IMR-90 (cell line): ENCODE measurements at regions not wholly inside any gene's neighbourhood (a gene's known extent, or its start where the extent isn't known, plus 50 kb on each side); places are given as distances from the start of the nearest gene placed in this dataset.

Experiments used
- ATAC-seq: fragments of 200-7000 bp; cut with Tn5 transposase; 2 replicates; pipeline ENCODE4 v1.9.1; 2020; ENCODE audit warnings: low read depth, mild to moderate bottlenecking, moderate library complexity
- BruUV-seq: library from RNA; stranded (reverse); fragments of 400-500 nt; replicated peaks from 2 replicates; lab custom pipeline; 2021; lab: Mats Ljungman, UMichigan
- CTCF ChIA-PET: fragments of 300-600 bp; formaldehyde crosslinking; extraction: SDS; loops from one replicate; lab custom pipeline; 2021; ENCODE audit warnings: antibody characterized with exemption; lab: Yijun Ruan, JAX
- POLR2A ChIA-PET: fragments of 300-600 bp; sonication (Branson Sonifier 250); formaldehyde crosslinking; loops from one replicate; lab custom pipeline; 2022; ENCODE audit warnings: antibody characterized with exemption; ENCODE audit not compliant: unreplicated experiment; lab: Charles Lee
- DNase-seq: peaks from one replicate; pipeline ENCODE4 v3.0.0; 2013
- H2AFZ ChIP-seq: replicated peaks from 2 replicates; pipeline ENCODE3; 2013; ENCODE audit warnings: low read length, mild to moderate bottlenecking; ENCODE audit not compliant: poor library complexity
- H2AK5ac ChIP-seq: 2 replicates; pipeline ENCODE4 v1.6.1; 2013; ENCODE audit warnings: low read depth, low read length, inconsistent platforms
- H2AK9ac ChIP-seq: replicated peaks from 2 replicates; pipeline ENCODE3; 2013; ENCODE audit warnings: mild to moderate bottlenecking, low read depth, low read length, moderate library complexity; ENCODE audit not compliant: poor library complexity
- H2BK120ac ChIP-seq: 2 replicates; pipeline ENCODE4 v1.6.1; 2013; ENCODE audit warnings: low read depth, low read length, inconsistent platforms
- H2BK15ac ChIP-seq: 3 replicates; pipeline ENCODE4 v1.6.1; 2013; ENCODE audit warnings: low read depth, low read length, inconsistent platforms
- H2BK20ac ChIP-seq: 2 replicates; pipeline ENCODE4 v1.6.1; 2013; ENCODE audit warnings: low read depth, mild to moderate bottlenecking, inconsistent platforms, low read length, moderate library complexity
- H2BK5ac ChIP-seq: 2 replicates; pipeline ENCODE4 v1.6.1; 2013; ENCODE audit warnings: mild to moderate bottlenecking, low read depth, low read length, inconsistent platforms; ENCODE audit not compliant: poor library complexity, severe bottlenecking
- H3K14ac ChIP-seq: replicated peaks from 2 replicates; pipeline ENCODE4 v1.6.1; 2013; ENCODE audit warnings: low read depth, low read length, inconsistent platforms
- H3K18ac ChIP-seq: 2 replicates; pipeline ENCODE4 v1.6.1; 2013; ENCODE audit warnings: low read depth, low read length, control low read depth
- H3K23ac ChIP-seq: 2 replicates; pipeline ENCODE4 v1.6.1; 2013; ENCODE audit warnings: low read depth, low read length, inconsistent platforms
- H3K27ac ChIP-seq: 2 replicates; pipeline ENCODE4 v1.5.1; 2013; ENCODE audit warnings: mild to moderate bottlenecking, control low read depth, low read length; ENCODE audit not compliant: insufficient read depth
- H3K27me3 ChIP-seq: 2 replicates; pipeline ENCODE4 v1.6.1; 2013; ENCODE audit warnings: low read length; ENCODE audit not compliant: control insufficient read depth, insufficient read depth
- H3K36me3 ChIP-seq: 2 replicates; pipeline ENCODE4 v1.6.1; 2013; ENCODE audit warnings: low read length, mixed read lengths; ENCODE audit not compliant: control insufficient read depth, insufficient read depth
- H3K4ac ChIP-seq: 2 replicates; pipeline ENCODE4 v1.6.1; 2013; ENCODE audit warnings: low read depth, low read length, inconsistent platforms
- H3K4me1 ChIP-seq: 2 replicates; pipeline ENCODE4 v1.6.1; 2013; ENCODE audit warnings: low read length, mixed read lengths; ENCODE audit not compliant: control insufficient read depth, insufficient read depth
- H3K4me2 ChIP-seq: 2 replicates; pipeline ENCODE4 v1.6.1; 2013; ENCODE audit warnings: low read depth, mild to moderate bottlenecking, control low read depth, low read length, moderate library complexity
- H3K4me3 ChIP-seq: 2 replicates; pipeline ENCODE4 v1.5.1; 2013; ENCODE audit warnings: low read depth, mild to moderate bottlenecking, control low read depth, low read length, moderate library complexity; ENCODE audit not compliant: insufficient read depth
- H3K56ac ChIP-seq: 2 replicates; pipeline ENCODE4 v1.6.1; 2013; ENCODE audit warnings: low read length, inconsistent platforms; ENCODE audit not compliant: insufficient read depth; ENCODE audit errors: extremely low read depth
- H3K79me1 ChIP-seq, 2 experiments: 2 replicates each; pipeline ENCODE4 v1.6.1; 2013; ENCODE audit warnings: low read length in 2 of 2, inconsistent platforms in 1 of 2, low read depth in 1 of 2
- H3K9ac ChIP-seq: 2 replicates; pipeline ENCODE4 v1.6.1; 2013; ENCODE audit warnings: low read depth, low read length, control low read depth
- H3K9me1 ChIP-seq: 2 replicates; pipeline ENCODE4 v1.6.1; 2013; ENCODE audit warnings: low read length, inconsistent platforms; ENCODE audit not compliant: insufficient read depth
- H3K9me3 ChIP-seq: 2 replicates; pipeline ENCODE4 v1.6.1; 2013; ENCODE audit warnings: low read length; ENCODE audit not compliant: control insufficient read depth, insufficient read depth
- H4K20me1 ChIP-seq: 2 replicates; pipeline ENCODE4 v1.6.1; 2013; ENCODE audit warnings: low read length, inconsistent platforms; ENCODE audit not compliant: insufficient read depth
- H4K5ac ChIP-seq: 2 replicates; pipeline ENCODE4 v1.6.1; 2013; ENCODE audit warnings: mild to moderate bottlenecking, low read depth, low read length, control low read depth
- H4K8ac ChIP-seq, 2 experiments: 2 replicates each; pipeline ENCODE4 v1.6.1; 2013; ENCODE audit warnings: low read depth in 2 of 2, low read length in 2 of 2, control low read depth in 1 of 2, inconsistent platforms in 1 of 2
- H4K91ac ChIP-seq: 2 replicates; pipeline ENCODE4 v1.6.1; 2013; ENCODE audit warnings: low read depth, low read length, inconsistent platforms; ENCODE audit not compliant: insufficient read depth
- CEBPB ChIP-seq: IDR thresholded peaks from 2 replicates; pipeline ENCODE4 v1.6.1; 2012; ENCODE audit warnings: low read depth, low read length, improper control_type of control experiment
- ELK1 ChIP-seq: fragments of 150-350 bp; IDR thresholded peaks from 2 replicates; pipeline ENCODE4 v1.6.1; 2016; ENCODE audit warnings: low read depth, mild to moderate bottlenecking, low read length, moderate library complexity, borderline replicate concordance
- MAFK ChIP-seq: IDR thresholded peaks from 2 replicates; pipeline ENCODE4 v1.6.1; 2012; ENCODE audit warnings: low read depth, low read length, improper control_type of control experiment
- MAZ ChIP-seq: IDR thresholded peaks from 2 replicates; pipeline ENCODE4 v1.6.1; 2012; ENCODE audit warnings: low read depth, mild to moderate bottlenecking, low read length, improper control_type of control experiment, moderate library complexity, borderline replicate concordance
- MXI1 ChIP-seq: IDR thresholded peaks from 2 replicates; pipeline ENCODE4 v1.6.1; 2012; ENCODE audit warnings: low read depth, mild to moderate bottlenecking, low read length, moderate library complexity, borderline replicate concordance
- NFE2L2 ChIP-seq: fragments of 150-350 bp; IDR thresholded peaks from 2 replicates; pipeline ENCODE4 v1.6.1; 2016; ENCODE audit warnings: low read depth, mild to moderate bottlenecking, low read length
- POLR2A ChIP-seq: IDR thresholded peaks from 2 replicates; pipeline ENCODE4 v1.6.1; 2012; ENCODE audit warnings: mild to moderate bottlenecking, low read depth, low read length
- RAD21 ChIP-seq: IDR thresholded peaks from 2 replicates; pipeline ENCODE4 v1.6.1; 2012; ENCODE audit warnings: low read length, improper control_type of control experiment
- RCOR1 ChIP-seq: IDR thresholded peaks from 2 replicates; pipeline ENCODE4 v1.6.1; 2012; ENCODE audit warnings: mild to moderate bottlenecking, low read length, improper control_type of control experiment; ENCODE audit not compliant: insufficient replicate concordance
- SMC3 ChIP-seq: fragments of 150-350 bp; IDR thresholded peaks from 2 replicates; pipeline ENCODE4 v1.6.1; 2016; ENCODE audit warnings: low read depth, mild to moderate bottlenecking, antibody characterized with exemption, low read length, moderate library complexity
- USF2 ChIP-seq: fragments of 150-350 bp; IDR thresholded peaks from 2 replicates; pipeline ENCODE4 v1.6.1; 2017; ENCODE audit warnings: mild to moderate bottlenecking, antibody characterized with exemption, low read length, low read depth
- WGBS, 2 experiments: methylation state at CpG; one replicate each; pipeline versions ENCODE4 v1.1.5 to v1.1.7; 2013; ENCODE audit warnings: missing lambda C conversion rate in 2 of 2; ENCODE audit not compliant: insufficient read length in 1 of 2; ENCODE audit errors: extremely low coverage in 2 of 2; 5-methylcytosine and 5-hydroxymethylcytosine counted together
- dilution Hi-C: fragments of 300-500 bp; cut with HindIII; formaldehyde crosslinking; loops from one replicate; pipeline ENCODE4 v1.14.3; 2018; ENCODE audit warnings: low sequenced_read_pairs; ENCODE audit not compliant: unreplicated experiment
- in situ Hi-C: fragments of 300-500 bp; cut with MboI; formaldehyde crosslinking; loops from 3 replicates; pipeline ENCODE4 v1.14.3; 2019; ENCODE audit warnings: low sequenced_read_pairs, inconsistent platforms, mixed read lengths
- intact Hi-C: fragments of 100-400 bp; cut with micrococcal nuclease; formaldehyde crosslinking; loops from 2 replicates; pipeline ENCODE4 v1.10.0; 2022

- Histone ChIP-seq H3K27me3 (no peaks in the 10 kb centered on the region), H2AFZ (no peak overlapping the region), H2BK120ac (no peak overlapping the region), H3K36me3 (no peaks in the 10 kb centered on the region), H2AK5ac (no peak overlapping the region), H3K14ac (no peak overlapping the region), H3K4me3 (no peak overlapping the region), H3K27ac (no peak overlapping the region), H3K4me1 (no peaks in the 10 kb centered on the region), H3K18ac (no peak overlapping the region), H4K5ac (no peak overlapping the region), H2BK15ac (no peak overlapping the region), H3K23ac (no peak overlapping the region), H3K56ac (no peak overlapping the region), H3K9me3 (no peaks in the 10 kb centered on the region), H3K9me1 (no peaks in the 10 kb centered on the region), H3K9ac (no peak overlapping the region), H4K20me1 (no peaks in the 10 kb centered on the region), H2AK9ac (no peak overlapping the region), H4K91ac (no peak overlapping the region), H3K79me1 (no peaks in the 10 kb centered on the region), H2BK20ac (no peak overlapping the region), H3K4ac (no peak overlapping the region), H3K4me2 (no peak overlapping the region), H2BK5ac (no peak overlapping the region), H4K8ac (no peak overlapping the region)
- dilution Hi-C loops (no loop called here), in situ Hi-C loops (loop anchor here (25.0 kb wide), 1 partner anchor 112 kb away; no protein-coding TSS in a partner anchor), intact Hi-C loops (no loop called here)
- DNase-seq (no peak), ATAC-seq (no peak)
- no CpG with 5 or more reads among the region's 5 CpGs for WGBS, 2 experiments
- POLR2A ChIA-PET = no interaction called here
- TF ChIP-seq MXI1 = no peak
- no peak for TF ChIP-seq POLR2A
- TF ChIP-seq MAZ = no peak
- no peak for TF ChIP-seq CEBPB
- no peak for TF ChIP-seq MAFK
- TF ChIP-seq ELK1 = no peak
- TF ChIP-seq RAD21 = no peak
- TF ChIP-seq USF2 = no peak
- no peak for TF ChIP-seq NFE2L2
- no peak for TF ChIP-seq SMC3
- no peak for TF ChIP-seq RCOR1
- BruUV-seq = no TSS peak
- CTCF ChIA-PET = interaction anchor here (0.6 kb wide), 1 partner anchor 647 kb away, joined by 7 read pairs; no protein-coding TSS in a partner anchor
Observed at GRCh38 chr13:71274923-71275608, 591.9 kb downstream of the DACH1 start.
